A673 (cell line): ENCODE measurements at regions not wholly inside any gene's neighbourhood (a gene's known extent, or its start where the extent isn't known, plus 50 kb on each side); places are given as distances from the start of the nearest gene placed in this dataset.

Experiments
- CTCF ChIP-seq: fragments of 300-800, 200-600 bp; sonication (generic); conservative IDR thresholded peaks from 2 replicates; pipeline ENCODE4 v1.5.1; 2017; ENCODE audit warnings: low read depth, mild to moderate bottlenecking, antibody characterized with exemption, low read length, moderate library complexity, mixed read lengths
- EZH2 ChIP-seq: fragments of 200-600 bp; sonication (generic); IDR thresholded peaks from 2 replicates; pipeline ENCODE4 v1.6.1; 2017; ENCODE audit warnings: borderline replicate concordance, low read depth, mild to moderate bottlenecking, mixed read lengths, antibody characterized with exemption, low read length; ENCODE audit not compliant: poor library complexity, severe bottlenecking

GRCh38 chr11:112689851-112690250, 271.4 kb upstream of the NCAM1 start:
- TF ChIP-seq CTCF (no peak), EZH2 (no peak)
